Psoas muscle (tissue), 7 donors: ENCODE measurements at regions not wholly inside any gene's neighbourhood (a gene's known extent, or its start where the extent isn't known, plus 50 kb on each side); places are given as distances from the start of the nearest gene placed in this dataset.
"Not testable (repeated sequence)": the region's sequence is repeated elsewhere in the genome, so short reads cannot be mapped to it uniquely, and the experiment has no call there.

Source experiments
- ATAC-seq, 4 donors: fragments of 200-7000 bp; cut with Tn5 transposase; one replicate each; pipeline ENCODE4 v1.9.1; 2020; ENCODE audit warnings: moderate library complexity in 3 of 4, mild to moderate bottlenecking in 2 of 4
- DNase-seq, 2 donors: peaks; one replicate each; pipeline ENCODE4 v3.0.0-alpha.2; 2020
- H3K27ac ChIP-seq: fragments of 200-600 bp; one replicate; pipeline ENCODE4 v1.8.0; 2022
- H3K27me3 ChIP-seq, 3 donors: fragments of 200-600 bp in 1 of 3; one replicate each; pipeline versions ENCODE4 v1.6.1 to v1.8.0; 2013 to 2022; ENCODE audit warnings: low read length in 2 of 3, mild to moderate bottlenecking in 2 of 3, moderate library complexity in 1 of 3; ENCODE audit not compliant: insufficient read depth in 3 of 3
- H3K36me3 ChIP-seq, 2 donors: fragments of 200-600 bp in 1 of 2; one replicate each; pipeline versions ENCODE4 v1.6.1 to v1.8.0; 2013 to 2022; ENCODE audit warnings: low read depth in 1 of 2, mild to moderate bottlenecking in 1 of 2, moderate library complexity in 1 of 2; ENCODE audit not compliant: insufficient read depth in 1 of 2
- H3K4me1 ChIP-seq: fragments of 200-600 bp; one replicate; pipeline ENCODE4 v1.8.0; 2022
- H3K4me3 ChIP-seq: fragments of 200-600 bp; one replicate; pipeline ENCODE4 v1.8.0; 2022; ENCODE audit warnings: mild to moderate bottlenecking
- H3K9me3 ChIP-seq: fragments of 200-600 bp; one replicate; pipeline ENCODE4 v1.8.0; 2022
- CTCF ChIP-seq: fragments of 200-600 bp; IDR thresholded peaks from one replicate; pipeline ENCODE4 v1.8.0; 2022; ENCODE audit warnings: antibody characterized with exemption
- WGBS, 3 donors: extraction: QIAGEN DNeasy Blood & Tissue Kit; methylation state at CpG; one replicate each; pipeline versions ENCODE4 v1.1.6 to v1.1.7; 2013; 5-methylcytosine and 5-hydroxymethylcytosine counted together
- intact Hi-C, 2 donors: fragments of 100-400 bp; cut with DNase I; formaldehyde crosslinking; loops; one replicate each; pipeline versions ENCODE4 v1.11.0 to v1.14.2; 2022
- donor health status: healthy with polysubstance abuse.
- donor health status: DM: no; HTN: no; CAD: no; lungs with moderate emphysema.
- donor health status: Bipolar disorder and iron deficiency.
- donor health status: healthy.
- donor health status: DM: yes; HTN: yes; CAD: no.
- donor health status: DM: no; HTN: no; CAD: no.
- donor health status: DM: yes; HTN: yes; CAD: no.

- Histone ChIP-seq H3K27me3 (no peaks in the 10 kb centered on the region), H3K4me3 (no peak overlapping the region), H3K4me1 (no peaks in the 10 kb centered on the region), H3K36me3 (no peaks in the 10 kb centered on the region), H3K27ac (no peak overlapping the region), H3K9me3 (no peaks in the 10 kb centered on the region)
- TF ChIP-seq CTCF: no peak
- 77 to 85% (median 83%) methylated on average over 5 of the region's 5 CpGs for WGBS, 3 donors
- intact Hi-C loops: no loop called here
- DNase-seq (no peak), ATAC-seq (no peak)
Observed at GRCh38 chr4:178003098-178003657, 560.9 kb upstream of the AGA start.

GRCh38 chr4:178010596-178010995 is 568.4 kb upstream of the AGA start:
- intact Hi-C loops: no loop called here
- Histone ChIP-seq H3K9me3 (no peaks in the 10 kb centered on the region), H3K4me3 (no peak overlapping the region), H3K36me3 (no peaks in the 10 kb centered on the region), H3K27ac (no peak overlapping the region), H3K27me3 (no peaks in the 10 kb centered on the region), H3K4me1 (no peaks in the 10 kb centered on the region)
- DNase-seq (no peak), ATAC-seq (no peak)
- 62 to 66% (median 64%) methylated on average over 3 of the region's 3 CpGs for WGBS, 3 donors
- TF ChIP-seq CTCF: no peak

- H3K27ac ChIP-seq, H3K9me3 ChIP-seq, intact Hi-C loops, H3K27me3 ChIP-seq, H3K4me3 ChIP-seq, H3K4me1 ChIP-seq, ATAC-seq, H3K36me3 ChIP-seq: not testable (repeated sequence)
- WGBS, 3 donors: 88 to 97% (median 94%) methylated on average over 26 of the region's 27 CpGs
- DNase-seq: peak in 1 of 2 donors; percentile 5
Observed at GRCh38 chr4:178015046-178015445, 572.8 kb upstream of the AGA start.

GRCh38 chr4:178026999-178027398 is 584.8 kb upstream of the AGA start:
- Histone ChIP-seq H3K4me1 (no peaks in the 10 kb centered on the region), H3K9me3 (no peaks in the 10 kb centered on the region), H3K36me3 (no peaks in the 10 kb centered on the region), H3K27me3 (no peaks in the 10 kb centered on the region), H3K4me3 (no peak overlapping the region), H3K27ac (no peak overlapping the region)
- no peak for ATAC-seq
- intact Hi-C loops: no loop called here
- no peak for DNase-seq
- 53 to 56% (median 54%) methylated on average over 3 of the region's 3 CpGs for WGBS, 3 donors
- TF ChIP-seq CTCF: no peak

- ATAC-seq (no peak), DNase-seq (no peak)
- no peaks in the 10 kb centered on the region for H3K27me3 ChIP-seq
- H3K27ac ChIP-seq: no peak overlapping the region
- WGBS, 3 donors: 58 to 80% (median 63%) methylated on average over 3 of the region's 3 CpGs
- H3K4me1 ChIP-seq: no peaks in the 10 kb centered on the region
- TF ChIP-seq CTCF: no peak
- no peaks in the 10 kb centered on the region for H3K9me3 ChIP-seq
- no peak overlapping the region for H3K4me3 ChIP-seq
- intact Hi-C loops: no loop called here
- no peaks in the 10 kb centered on the region for H3K36me3 ChIP-seq
Observed at GRCh38 chr4:178027796-178028195, 585.6 kb upstream of the AGA start.
